Muscle layer of colon (tissue), 2 donors: ENCODE measurements at regions not wholly inside any gene's neighbourhood (a gene's known extent, or its start where the extent isn't known, plus 50 kb on each side); places are given as distances from the start of the nearest gene placed in this dataset.
A peak's percentile ranks its signal among the peaks of the same experiment; 100 is the strongest.

Experiments
- H3K27ac ChIP-seq: one replicate; pipeline ENCODE4 v1.7.0; 2013; ENCODE audit warnings: low read depth, mild to moderate bottlenecking, low read length, moderate library complexity
- H3K27me3 ChIP-seq, 2 donors: one replicate each; pipeline ENCODE4 v1.7.0; 2013; ENCODE audit warnings: low read length in 2 of 2, mild to moderate bottlenecking in 2 of 2; ENCODE audit not compliant: insufficient read depth in 2 of 2, control insufficient read depth in 1 of 2
- H3K36me3 ChIP-seq: one replicate; pipeline ENCODE4 v1.7.0; 2013; ENCODE audit warnings: mild to moderate bottlenecking, low read length; ENCODE audit not compliant: insufficient read depth
- H3K4me1 ChIP-seq: one replicate; pipeline ENCODE4 v1.7.0; 2013; ENCODE audit warnings: mild to moderate bottlenecking, low read length; ENCODE audit not compliant: insufficient read depth
- H3K4me3 ChIP-seq, 2 donors: one replicate each; pipeline ENCODE4 v1.7.0; 2013; ENCODE audit warnings: low read length in 2 of 2, low read depth in 1 of 2, mild to moderate bottlenecking in 1 of 2, moderate library complexity in 1 of 2
- H3K9ac ChIP-seq: one replicate; pipeline ENCODE4 v1.7.0; 2013; ENCODE audit warnings: low read length
- H3K9me3 ChIP-seq: one replicate; pipeline ENCODE4 v1.7.0; 2013; ENCODE audit warnings: mild to moderate bottlenecking, low read length
- donor health status: abdominal sarcoma.
- donor health status: Adenocarcinoma of cecum.

GRCh38 chr12:94033101-94033500, 115.3 kb upstream of the PLXNC1 start:
- Histone ChIP-seq H3K36me3 (no peaks in the 10 kb centered on the region), H3K4me3 (no peak overlapping the region), H3K27ac (no peak overlapping the region), H3K27me3 (no peaks in the 10 kb centered on the region), H3K4me1 (no peaks in the 10 kb centered on the region), H3K9me3 (no peaks in the 10 kb centered on the region), H3K9ac (no peak overlapping the region)

GRCh38 chr12:94033784-94034183, 114.6 kb upstream of the PLXNC1 start:
- H3K36me3 ChIP-seq, result no peaks in the 10 kb centered on the region
- H3K9ac ChIP-seq, result no peak overlapping the region
- no peaks in the 10 kb centered on the region for H3K27me3 ChIP-seq
- H3K4me1 ChIP-seq, result no peaks in the 10 kb centered on the region
- no peak overlapping the region for H3K4me3 ChIP-seq
- no peaks in the 10 kb centered on the region for H3K9me3 ChIP-seq
- no peak overlapping the region for H3K27ac ChIP-seq

GRCh38 chr12:94037444-94037843, 110.9 kb upstream of the PLXNC1 start:
- Histone ChIP-seq H3K4me1 (no peaks in the 10 kb centered on the region), H3K4me3 (no peak overlapping the region), H3K9ac (no peak overlapping the region), H3K36me3 (no peaks in the 10 kb centered on the region), H3K27ac (no peak overlapping the region), H3K9me3 (no peaks in the 10 kb centered on the region), H3K27me3 (no peaks in the 10 kb centered on the region)

- no peaks in the 10 kb centered on the region for H3K4me1 ChIP-seq
- H3K9ac ChIP-seq, result no peak overlapping the region
- no peaks in the 10 kb centered on the region for H3K9me3 ChIP-seq
- H3K27me3 ChIP-seq, result no peaks in the 10 kb centered on the region
- no peak overlapping the region for H3K27ac ChIP-seq
- no peak overlapping the region for H3K4me3 ChIP-seq
- no peaks in the 10 kb centered on the region for H3K36me3 ChIP-seq
Measured at GRCh38 chr12:94038605-94039004, 109.8 kb upstream of the PLXNC1 start.

GRCh38 chr12:94039199-94039840, 109.1 kb upstream of the PLXNC1 start:
- Histone ChIP-seq H3K9ac (no peak overlapping the region), H3K27me3 (no peaks in the 10 kb centered on the region), H3K4me3 (no peak overlapping the region), H3K27ac (no peak overlapping the region), H3K36me3 (no peaks in the 10 kb centered on the region), H3K9me3 (no peaks in the 10 kb centered on the region), H3K4me1 (no peaks in the 10 kb centered on the region)

- Histone ChIP-seq H3K27me3 (no peaks in the 10 kb centered on the region), H3K27ac (no peak overlapping the region), H3K36me3 (no peaks in the 10 kb centered on the region), H3K4me3 (no peak overlapping the region), H3K9ac (no peak overlapping the region), H3K9me3 (no peaks in the 10 kb centered on the region), H3K4me1 (no peaks in the 10 kb centered on the region)
Measured at GRCh38 chr12:94039914-94040313, 108.5 kb upstream of the PLXNC1 start.

GRCh38 chr12:94041850-94042249, 106.5 kb upstream of the PLXNC1 start:
- Histone ChIP-seq H3K27ac (no peak overlapping the region), H3K4me1 (no peaks in the 10 kb centered on the region), H3K27me3 (no peaks in the 10 kb centered on the region), H3K4me3 (no peak overlapping the region), H3K9ac (no peak overlapping the region), H3K36me3 (no peaks in the 10 kb centered on the region), H3K9me3 (no peaks in the 10 kb centered on the region)

GRCh38 chr12:94042321-94042720, 106.1 kb upstream of the PLXNC1 start:
- no peaks in the 10 kb centered on the region for H3K27me3 ChIP-seq
- H3K27ac ChIP-seq, result no peak overlapping the region
- peaks cover 4% of the 10 kb centered on the region for H3K4me1 ChIP-seq
- no peak overlapping the region for H3K4me3 ChIP-seq
- H3K36me3 ChIP-seq, result no peaks in the 10 kb centered on the region
- H3K9me3 ChIP-seq, result no peaks in the 10 kb centered on the region
- H3K9ac ChIP-seq, result no peak overlapping the region

GRCh38 chr12:94046626-94047410, 101.6 kb upstream of the PLXNC1 start:
- H3K36me3 ChIP-seq, result no peaks in the 10 kb centered on the region
- no peak overlapping the region for H3K9ac ChIP-seq
- H3K4me3 ChIP-seq, result no peak overlapping the region
- H3K4me1 ChIP-seq, result peaks cover 7% of the 10 kb centered on the region
- H3K27me3 ChIP-seq, result no peaks in the 10 kb centered on the region
- no peak overlapping the region for H3K27ac ChIP-seq
- H3K9me3 ChIP-seq, result no peaks in the 10 kb centered on the region

- H3K9ac ChIP-seq, result no peak overlapping the region
- H3K36me3 ChIP-seq, result no peaks in the 10 kb centered on the region
- no peak overlapping the region for H3K4me3 ChIP-seq
- H3K9me3 ChIP-seq, result no peaks in the 10 kb centered on the region
- peak overlapping the region; percentile 50 for H3K27ac ChIP-seq
- H3K4me1 ChIP-seq, result peaks cover 7% of the 10 kb centered on the region
- no peaks in the 10 kb centered on the region for H3K27me3 ChIP-seq
Measured at GRCh38 chr12:94047781-94048567, 100.4 kb upstream of the PLXNC1 start.

GRCh38 chr12:94048757-94049156, 99.6 kb upstream of the PLXNC1 start:
- no peak overlapping the region for H3K4me3 ChIP-seq
- peak overlapping the region; percentile 50 for H3K27ac ChIP-seq
- no peaks in the 10 kb centered on the region for H3K9me3 ChIP-seq
- peaks cover 7% of the 10 kb centered on the region for H3K4me1 ChIP-seq
- no peaks in the 10 kb centered on the region for H3K36me3 ChIP-seq
- no peak overlapping the region for H3K9ac ChIP-seq
- no peaks in the 10 kb centered on the region for H3K27me3 ChIP-seq
